A172 (cell line): ENCODE measurements at regions not wholly inside any gene's neighbourhood (a gene's known extent, or its start where the extent isn't known, plus 50 kb on each side); places are given as distances from the start of the nearest gene placed in this dataset.

Experiments
- DNase-seq: peaks from one replicate; pipeline ENCODE4 v3.0.0-alpha.2; 2015; ENCODE audit warnings: low spot score

DNA sequence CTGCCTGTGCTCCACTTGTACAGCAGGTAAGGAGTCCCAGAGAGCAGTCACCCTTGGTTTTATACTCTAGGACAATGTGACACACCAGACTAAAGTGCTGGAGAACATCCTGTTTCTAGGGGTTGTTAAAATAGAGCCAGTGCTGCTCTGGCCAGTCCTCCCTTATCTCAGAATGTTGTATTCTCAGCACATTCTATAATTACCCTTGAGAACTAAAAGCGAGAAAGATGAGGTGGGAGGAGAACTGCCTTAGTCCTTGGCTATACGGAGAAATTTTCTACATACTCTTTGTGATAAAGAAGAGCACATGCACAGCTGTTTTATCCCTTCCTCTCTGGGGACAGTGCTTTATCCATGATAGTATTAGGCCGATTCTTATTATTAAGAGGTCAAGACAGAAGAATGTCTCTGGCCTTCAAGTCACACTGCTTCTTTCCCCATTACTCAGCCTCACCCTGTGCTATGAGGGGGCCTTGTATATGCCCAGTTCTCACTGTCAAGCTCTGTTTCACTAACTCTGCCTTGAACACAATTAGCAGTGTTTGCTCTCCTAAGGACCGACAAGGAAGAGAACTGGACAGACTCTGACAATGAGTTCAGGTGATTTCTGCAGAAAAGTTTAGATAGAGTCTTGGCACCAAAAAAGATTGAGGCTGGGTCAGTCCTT, 385.8 kb downstream of the TRIB2 start:
- DNase-seq = no peak

GRCh38 chr2:13103151-13103550, 386.4 kb downstream of the TRIB2 start:
- DNase-seq = no peak

- no peak for DNase-seq
Observed at GRCh38 chr2:13103778-13104493, 387.2 kb downstream of the TRIB2 start.

DNA sequence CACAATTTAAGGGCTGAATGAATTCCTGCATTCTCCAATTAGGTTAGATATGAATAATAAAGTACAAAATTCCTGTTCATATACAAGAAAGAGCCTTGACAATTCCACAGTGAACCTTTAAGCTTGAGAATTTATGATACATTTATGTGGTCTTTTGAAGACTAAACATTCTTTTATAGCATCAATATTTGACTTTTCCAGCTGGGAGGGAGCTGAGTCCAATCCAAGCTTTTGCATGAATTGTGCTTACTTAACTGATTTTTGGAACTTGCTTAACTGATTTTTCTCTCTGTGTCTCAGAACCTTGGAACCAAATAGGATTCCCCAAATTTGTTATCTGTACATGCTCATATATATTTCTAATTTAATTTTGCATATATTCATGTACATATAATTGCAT, 388.0 kb downstream of the TRIB2 start:
- no peak for DNase-seq

DNA sequence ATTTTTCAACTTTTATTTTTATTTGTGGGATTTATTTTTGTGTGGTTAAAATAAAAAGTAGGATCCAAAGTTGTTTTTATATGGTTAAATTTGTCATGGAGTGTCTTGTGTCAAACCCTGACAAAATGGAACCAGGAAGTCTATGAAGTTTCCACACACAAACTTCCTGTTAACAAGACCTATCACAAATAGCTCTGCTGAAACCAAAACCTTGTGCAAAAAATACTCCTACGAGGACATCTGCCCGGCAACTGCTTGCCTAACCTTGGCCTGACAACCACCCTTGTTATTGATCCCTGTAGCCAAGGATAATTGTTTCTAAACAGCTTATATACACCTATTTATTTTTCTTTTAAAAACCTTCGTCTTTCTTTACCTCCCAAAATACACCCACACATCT, 389.6 kb downstream of the TRIB2 start:
- no peak for DNase-seq

DNA sequence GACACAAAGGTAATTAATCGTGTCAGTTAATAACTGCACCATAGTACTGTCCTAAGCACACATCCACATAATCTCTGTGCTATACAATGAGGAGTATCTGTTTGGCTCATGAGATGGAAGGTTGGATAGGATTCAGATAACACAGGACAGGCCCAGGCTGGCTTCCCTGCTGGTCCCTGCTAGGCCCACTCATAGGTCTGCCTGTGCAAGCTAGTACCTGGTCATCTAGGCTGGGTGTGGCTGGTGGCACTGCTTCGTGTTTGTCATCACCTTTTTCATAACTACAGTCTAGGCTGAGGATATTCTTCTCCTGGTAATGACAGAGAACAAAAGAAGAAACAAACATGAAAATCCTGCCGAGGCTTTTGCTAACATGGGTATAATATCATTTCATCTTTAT, 392.8 kb downstream of the TRIB2 start:
- no peak for DNase-seq

- no peak for DNase-seq
Observed at GRCh38 chr2:13110825-13111224, 394.1 kb downstream of the TRIB2 start.

DNA sequence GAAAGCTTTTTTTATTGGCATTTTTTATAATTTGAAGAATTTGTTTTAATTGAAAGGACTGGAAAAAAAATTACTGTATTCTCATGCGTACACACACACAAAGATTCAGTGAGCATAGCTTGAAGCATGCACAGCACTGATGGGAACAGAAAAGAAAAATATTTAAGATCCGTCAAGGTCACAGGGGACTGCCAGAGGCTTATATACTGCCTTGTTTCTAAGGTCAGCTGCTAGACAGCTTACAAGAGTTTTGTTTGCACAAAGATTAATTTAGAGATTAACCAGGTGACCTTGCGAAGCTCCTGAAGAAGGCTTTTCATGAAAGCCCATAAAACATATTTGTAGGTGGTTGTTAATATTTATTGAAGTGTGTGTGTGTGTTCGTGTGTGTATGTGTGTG, 396.3 kb downstream of the TRIB2 start:
- DNase-seq = no peak

DNA sequence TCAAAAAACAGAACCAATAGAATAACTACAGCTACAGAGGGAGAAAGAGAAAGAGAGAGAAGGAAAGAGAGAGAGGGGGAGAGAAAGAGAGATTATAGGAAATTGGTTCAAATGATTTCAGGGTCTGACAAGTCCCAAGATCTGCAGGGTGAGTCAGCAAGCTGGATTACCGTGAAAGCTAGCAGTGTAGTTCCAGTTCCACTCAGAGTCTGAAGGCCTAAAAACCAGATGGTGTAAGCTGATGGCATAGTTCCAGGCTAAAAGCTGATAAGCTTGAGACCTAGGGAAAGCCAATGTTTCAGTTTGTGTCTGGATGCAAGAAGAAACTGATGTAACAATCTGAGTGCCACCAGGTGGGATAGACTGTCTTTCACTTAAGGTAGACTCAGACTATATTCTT, 397.7 kb downstream of the TRIB2 start:
- DNase-seq = no peak

GRCh38 chr2:13115643-13116042, 398.9 kb downstream of the TRIB2 start:
- DNase-seq = no peak

DNA sequence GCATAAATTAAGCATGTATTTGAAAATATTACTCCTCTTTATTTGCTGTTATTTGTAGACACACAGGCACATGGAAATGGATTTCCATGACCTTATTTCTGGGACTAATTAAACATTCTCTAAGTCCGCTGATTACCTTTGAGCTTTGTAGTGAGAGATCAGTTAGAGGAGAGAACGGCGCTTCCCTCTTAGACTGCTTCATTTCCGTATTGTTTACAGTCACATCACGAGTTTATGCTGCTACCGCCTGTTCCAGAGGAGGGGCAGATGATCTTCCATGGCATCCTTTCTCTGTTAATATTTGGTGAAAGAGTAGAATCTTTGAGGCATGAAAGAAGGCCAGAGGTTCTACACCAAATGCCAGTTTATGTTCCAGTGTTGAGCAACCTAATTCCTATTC, 404.4 kb downstream of the TRIB2 start:
- DNase-seq = no peak

DNA sequence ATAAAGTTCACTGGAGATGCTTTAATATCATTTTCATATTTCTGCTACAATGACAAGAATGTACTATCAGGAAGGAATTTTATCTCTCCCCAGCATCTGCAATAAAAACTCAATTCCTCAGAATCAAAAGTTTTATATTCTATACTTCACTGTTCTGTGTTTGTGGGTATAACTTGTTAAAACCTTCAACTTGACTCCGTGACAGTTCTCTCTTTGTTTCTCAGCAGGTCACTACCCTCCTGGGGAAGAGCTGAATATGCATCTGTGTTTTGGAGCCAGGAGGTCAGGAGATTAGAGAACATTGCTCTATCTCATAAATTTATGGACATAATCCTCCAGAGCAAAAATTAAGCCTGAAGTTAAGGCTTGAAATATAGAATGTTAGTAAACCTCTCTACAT, 411.4 kb downstream of the TRIB2 start:
- no peak for DNase-seq

DNA sequence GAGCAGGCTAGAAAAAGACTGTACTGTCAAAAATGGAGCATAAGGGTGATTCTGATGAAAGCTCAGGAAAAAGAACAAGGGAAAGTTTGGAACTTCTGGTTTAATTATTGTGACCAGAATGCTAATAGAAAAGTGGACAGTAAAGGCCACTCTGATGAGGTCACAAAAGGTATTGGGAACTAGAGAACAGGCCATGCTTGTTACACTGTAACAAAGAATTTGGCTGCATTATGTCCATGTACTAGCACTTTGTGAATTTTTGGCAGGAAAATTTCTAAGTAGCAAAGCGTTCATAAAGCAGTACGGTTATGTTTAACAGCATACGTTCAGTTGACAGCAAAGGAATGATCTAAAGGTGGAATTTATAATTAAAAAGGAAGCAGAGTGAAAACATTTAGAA, 418.6 kb downstream of the TRIB2 start:
- DNase-seq = no peak

DNA sequence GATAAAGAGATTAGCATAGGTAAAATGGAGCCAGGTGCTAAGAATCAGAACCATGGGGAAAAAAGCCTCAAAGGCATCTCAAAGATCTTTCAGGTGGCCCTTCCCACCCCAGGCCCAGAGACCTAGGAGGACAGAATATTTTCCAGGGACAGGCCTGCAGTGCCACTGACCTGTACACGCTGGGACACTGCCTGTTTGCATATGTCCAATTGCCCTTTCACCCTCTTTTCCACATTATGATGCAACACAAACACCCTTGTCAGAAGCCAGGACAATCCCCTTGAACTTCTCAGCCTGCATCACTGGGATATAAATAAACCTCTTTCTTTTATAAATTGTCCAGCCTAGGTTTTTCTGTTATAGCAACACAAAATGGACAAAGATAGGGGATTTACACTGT, 419.1 kb downstream of the TRIB2 start:
- no peak for DNase-seq

GRCh38 chr2:13137679-13138078, 420.9 kb downstream of the TRIB2 start:
- no peak for DNase-seq

GRCh38 chr2:13141315-13141714, 424.6 kb downstream of the TRIB2 start:
- DNase-seq = no peak

- DNase-seq = no peak
Observed at GRCh38 chr2:13143451-13143850, 426.7 kb downstream of the TRIB2 start.

DNA sequence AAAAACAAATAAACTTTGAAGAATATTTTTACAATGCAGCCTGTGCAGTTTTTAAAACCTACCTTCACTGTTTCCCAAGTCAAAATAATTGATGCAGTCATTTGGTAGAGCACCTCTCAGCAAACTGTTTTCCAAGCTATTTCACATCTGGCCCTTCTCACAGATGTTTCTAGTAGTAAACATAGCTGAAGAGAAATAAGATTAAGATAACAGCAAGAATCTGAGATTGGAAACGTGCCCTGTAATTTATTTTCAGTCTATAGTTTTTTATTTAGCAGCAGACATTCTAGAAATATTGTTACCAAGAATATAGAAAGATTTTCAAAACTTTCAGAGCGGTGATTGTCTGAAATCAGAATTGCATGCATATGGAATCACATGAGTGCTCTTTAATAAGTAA, 440.2 kb downstream of the TRIB2 start:
- no peak for DNase-seq

DNA sequence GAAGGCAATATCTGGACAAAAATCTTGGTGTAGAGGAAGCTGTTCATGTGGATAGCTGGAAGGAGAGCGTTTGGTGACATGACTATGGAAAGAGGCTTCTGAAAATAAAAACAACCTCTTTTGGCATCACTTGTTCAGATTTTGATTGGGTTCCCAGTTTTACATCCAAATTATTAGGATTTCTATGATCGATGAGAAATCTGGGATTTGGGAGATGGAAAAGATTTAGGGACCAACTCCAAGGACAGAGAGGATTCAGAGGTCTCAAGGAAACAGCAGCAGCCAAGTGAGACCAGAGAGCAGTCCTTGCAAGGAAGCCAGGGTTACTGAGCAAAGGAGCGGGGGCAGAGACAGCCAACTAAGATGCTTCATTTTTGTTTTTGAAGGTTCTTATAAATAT, 441.7 kb downstream of the TRIB2 start:
- DNase-seq = no peak

GRCh38 chr2:13180729-13181128, 464.0 kb downstream of the TRIB2 start:
- DNase-seq = no peak

DNA sequence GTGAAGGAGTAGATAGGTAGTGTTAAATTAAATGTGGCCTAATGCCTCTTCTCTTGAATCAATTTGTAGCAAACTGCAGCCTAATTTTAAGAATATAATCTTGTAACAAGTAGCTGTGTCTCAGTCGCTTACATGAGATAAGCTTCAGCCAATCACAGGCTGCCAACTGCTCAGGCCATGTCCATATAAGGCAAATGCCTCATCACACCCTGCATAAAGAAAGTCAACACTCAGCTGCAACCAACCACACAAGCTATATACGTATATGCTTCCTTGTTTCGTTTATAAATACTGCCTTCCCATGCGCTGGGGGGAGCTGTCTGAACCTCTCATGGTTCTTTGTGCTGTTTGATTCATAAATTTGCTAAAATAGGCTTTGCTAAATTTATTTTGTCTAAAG, 476.3 kb downstream of the TRIB2 start:
- DNase-seq = peak; percentile 81

DNA sequence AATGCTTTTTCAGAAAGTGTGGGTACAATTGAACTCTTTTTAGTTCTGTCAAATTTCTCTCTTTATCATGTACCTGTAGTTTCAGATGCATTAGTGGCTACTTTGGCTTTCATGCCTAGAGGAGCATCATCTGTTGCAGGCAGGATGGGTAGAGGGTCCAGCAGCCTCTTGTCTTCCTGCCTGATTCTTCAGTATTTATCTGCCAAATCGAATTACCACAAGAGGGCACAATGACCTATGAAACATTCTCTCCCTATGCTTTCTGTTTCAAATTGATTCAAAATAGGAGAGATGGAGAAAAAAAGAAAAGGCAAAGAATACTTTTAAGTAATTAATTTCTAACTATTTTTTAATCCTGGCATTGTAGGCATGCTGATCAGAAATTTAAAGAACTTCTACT, 477.2 kb downstream of the TRIB2 start:
- DNase-seq = peak; percentile 68

- no peak for DNase-seq
Observed at GRCh38 chr2:13195270-13195669, 478.5 kb downstream of the TRIB2 start.

DNA sequence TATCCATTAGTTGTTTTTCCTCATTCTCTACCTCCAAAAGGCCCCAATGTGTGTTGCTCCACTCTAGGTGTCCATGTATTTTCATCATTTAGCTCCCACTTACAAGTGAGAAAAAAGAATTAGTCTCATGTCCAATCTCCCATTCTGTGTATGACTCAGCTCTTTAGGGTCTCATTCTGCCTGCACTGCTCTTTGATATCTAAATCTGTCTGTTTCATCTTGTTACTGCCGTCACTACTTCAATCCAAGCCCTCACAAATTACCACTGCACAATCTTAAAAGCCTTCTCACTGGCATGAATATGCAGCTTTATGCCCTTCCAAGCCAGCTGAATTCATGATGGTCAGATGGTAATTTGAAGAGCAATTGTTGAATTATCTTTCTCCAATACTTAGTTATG, 480.5 kb downstream of the TRIB2 start:
- no peak for DNase-seq
